ENCODE measurements at regions not wholly inside any gene's neighbourhood (a gene's known extent, or its start where the extent isn't known, plus 50 kb on each side); places are given as distances from the start of the nearest gene placed in this dataset.

DNA sequence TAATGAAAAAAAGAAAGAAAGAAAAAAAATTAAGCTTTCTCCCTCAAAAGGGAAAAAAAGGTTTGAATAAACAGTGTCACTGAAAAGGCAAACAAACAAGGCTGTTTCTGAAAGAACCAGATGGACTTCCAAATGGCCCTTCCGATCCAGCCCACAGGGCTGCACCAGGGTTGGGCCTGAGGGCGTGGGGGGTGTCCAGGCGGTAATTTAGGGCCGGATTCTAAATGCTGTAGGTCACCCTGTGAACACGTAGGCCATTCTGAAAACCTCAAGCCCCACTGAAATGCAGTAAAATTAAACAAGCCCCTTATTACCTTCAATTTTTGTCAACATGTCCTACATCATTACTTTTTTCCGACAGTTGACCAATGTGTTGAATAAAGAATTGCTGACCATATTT is 132.1 kb downstream of the HSD17B3 start:
- DNase-seq (no peak), ATAC-seq (ENCODE audit: low FRiP score in 2 of 2) (no peak)
- Histone ChIP-seq H3K27ac (peak overlapping the region in 1 of 4 donors; percentile 5), H3K9me3 (no peaks in the 10 kb centered on the region), H3K4me3 (no peak overlapping the region), H3K36me3 (no peaks in the 10 kb centered on the region), H3K27me3 (no peaks in the 10 kb centered on the region), H3K4me1 (peaks cover 0 to 11% (median 4%) of the 10 kb centered on the region in 4 donors)
- WGBS, 2 donors, result 74 to 75% methylated on average over 6 of the region's 6 CpGs
- TF ChIP-seq EP300 (IDR thresholded peaks at IDR 0.05) (no peak), POLR2A (IDR thresholded peaks at IDR 0.05) (no peak), POLR2AphosphoS5 (IDR thresholded peaks at IDR 0.05) (no peak)
- TF ChIP-seq, protein P1, sequence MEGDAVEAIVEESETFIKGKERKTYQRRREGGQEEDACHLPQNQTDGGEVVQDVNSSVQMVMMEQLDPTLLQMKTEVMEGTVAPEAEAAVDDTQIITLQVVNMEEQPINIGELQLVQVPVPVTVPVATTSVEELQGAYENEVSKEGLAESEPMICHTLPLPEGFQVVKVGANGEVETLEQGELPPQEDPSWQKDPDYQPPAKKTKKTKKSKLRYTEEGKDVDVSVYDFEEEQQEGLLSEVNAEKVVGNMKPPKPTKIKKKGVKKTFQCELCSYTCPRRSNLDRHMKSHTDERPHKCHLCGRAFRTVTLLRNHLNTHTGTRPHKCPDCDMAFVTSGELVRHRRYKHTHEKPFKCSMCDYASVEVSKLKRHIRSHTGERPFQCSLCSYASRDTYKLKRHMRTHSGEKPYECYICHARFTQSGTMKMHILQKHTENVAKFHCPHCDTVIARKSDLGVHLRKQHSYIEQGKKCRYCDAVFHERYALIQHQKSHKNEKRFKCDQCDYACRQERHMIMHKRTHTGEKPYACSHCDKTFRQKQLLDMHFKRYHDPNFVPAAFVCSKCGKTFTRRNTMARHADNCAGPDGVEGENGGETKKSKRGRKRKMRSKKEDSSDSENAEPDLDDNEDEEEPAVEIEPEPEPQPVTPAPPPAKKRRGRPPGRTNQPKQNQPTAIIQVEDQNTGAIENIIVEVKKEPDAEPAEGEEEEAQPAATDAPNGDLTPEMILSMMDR (IDR thresholded peaks at IDR 0.05), result no peak

DNA sequence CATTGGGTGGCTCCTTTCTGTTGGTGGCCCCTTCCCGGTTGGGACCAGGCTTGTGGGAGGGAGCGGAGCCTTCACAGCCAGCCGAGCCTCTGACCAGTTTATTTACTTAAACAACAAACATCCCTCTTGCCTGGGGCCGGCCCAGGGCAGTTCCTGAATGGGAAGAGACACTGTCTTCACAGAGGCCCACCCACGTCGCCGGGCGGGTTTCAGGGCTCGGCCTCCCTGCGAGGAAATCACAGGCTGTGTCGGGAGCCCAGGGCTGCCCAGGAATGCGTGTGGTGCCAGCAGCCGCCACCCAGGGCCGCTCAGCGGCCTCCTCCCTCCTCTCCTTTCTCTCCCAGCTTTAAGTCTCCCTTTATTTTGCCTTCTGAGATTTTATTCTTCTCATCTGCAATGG is 132.5 kb downstream of the HSD17B3 start:
- H3K4me3 ChIP-seq, result no peak overlapping the region
- no peaks in the 10 kb centered on the region for H3K36me3 ChIP-seq
- H3K9me3 ChIP-seq, result no peaks in the 10 kb centered on the region
- H3K4me1 ChIP-seq, result peaks cover 0 to 11% (median 4%) of the 10 kb centered on the region in 4 donors
- peak; percentile 28 to 34 for ATAC-seq (ENCODE audit: low FRiP score in 2 of 2)
- TF ChIP-seq, protein P1 (IDR thresholded peaks at IDR 0.05), result no peak
- TF ChIP-seq POLR2AphosphoS5 (IDR thresholded peaks at IDR 0.05) (peak in 1 of 2 donors; percentile 41), POLR2A (IDR thresholded peaks at IDR 0.05) (no peak)
- no peaks in the 10 kb centered on the region for H3K27me3 ChIP-seq
- 56 to 59% methylated on average over 10 to 11 of the region's 15 CpGs for WGBS, 2 donors
- DNase-seq, result peak in 1 of 2 donors; percentile 80
- peak overlapping the region in 2 of 4 donors; percentile 5 to 53 for H3K27ac ChIP-seq

DNA sequence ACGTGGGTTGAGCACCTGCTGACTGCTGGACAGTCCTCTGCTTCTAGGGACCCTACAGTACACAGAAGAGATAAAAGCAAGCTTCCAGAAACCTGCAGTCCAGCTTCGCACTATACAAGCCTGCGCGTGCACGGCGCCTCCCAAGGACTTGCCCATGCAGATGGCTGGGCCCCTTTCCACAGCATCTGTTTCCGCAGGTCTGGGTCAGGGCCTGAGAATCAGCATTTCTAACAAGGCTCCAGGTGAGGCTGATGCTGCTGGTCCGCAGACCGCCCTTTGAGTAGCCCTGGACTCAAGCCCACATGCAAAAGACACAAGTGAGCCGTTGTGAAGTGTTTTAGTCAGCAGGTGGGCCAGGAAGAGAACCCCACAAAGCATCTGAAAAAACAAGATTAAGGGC is 133.1 kb downstream of the HSD17B3 start:
- ATAC-seq (ENCODE audit: low FRiP score in 2 of 2), result no peak
- DNase-seq, result peak in 1 of 2 donors; percentile 52
- Histone ChIP-seq H3K27ac (peak overlapping the region in 2 of 4 donors; percentile 5 to 53), H3K36me3 (no peaks in the 10 kb centered on the region), H3K4me3 (no peak overlapping the region), H3K27me3 (no peaks in the 10 kb centered on the region), H3K4me1 (peaks cover 0 to 11% (median 4%) of the 10 kb centered on the region in 4 donors), H3K9me3 (no peaks in the 10 kb centered on the region)
- TF ChIP-seq, protein P1 (IDR thresholded peaks at IDR 0.05), result no peak
- no peak for TF ChIP-seq POLR2A (IDR thresholded peaks at IDR 0.05)
- TF ChIP-seq EP300 (IDR thresholded peaks at IDR 0.05), result no peak
- TF ChIP-seq POLR2AphosphoS5 (IDR thresholded peaks at IDR 0.05), result no peak
- 86 to 91% methylated on average over 5 to 10 of the region's 10 CpGs for WGBS, 2 donors

DNA sequence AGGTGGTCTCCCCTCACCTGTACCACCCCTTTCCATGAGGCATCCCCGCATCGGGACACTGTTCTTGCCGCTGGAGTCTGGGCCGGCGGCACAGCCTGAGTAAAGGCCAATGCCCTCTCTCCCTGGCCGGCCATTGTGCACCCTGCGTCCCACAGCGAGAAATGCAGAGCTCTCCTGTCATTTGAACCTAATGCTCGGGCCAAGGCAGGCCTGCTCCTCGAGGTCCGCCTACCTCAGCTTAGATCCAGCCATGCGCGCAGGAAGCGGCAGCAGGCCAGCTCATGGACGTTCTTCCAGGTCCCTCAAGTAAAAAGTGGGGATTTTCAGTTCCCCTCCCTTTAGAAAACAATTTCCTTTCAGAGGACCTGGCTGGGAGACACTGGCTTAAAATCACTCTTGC is 135.0 kb downstream of the HSD17B3 start:
- DNase-seq, result peak in 1 of 2 donors; percentile 50

DNA sequence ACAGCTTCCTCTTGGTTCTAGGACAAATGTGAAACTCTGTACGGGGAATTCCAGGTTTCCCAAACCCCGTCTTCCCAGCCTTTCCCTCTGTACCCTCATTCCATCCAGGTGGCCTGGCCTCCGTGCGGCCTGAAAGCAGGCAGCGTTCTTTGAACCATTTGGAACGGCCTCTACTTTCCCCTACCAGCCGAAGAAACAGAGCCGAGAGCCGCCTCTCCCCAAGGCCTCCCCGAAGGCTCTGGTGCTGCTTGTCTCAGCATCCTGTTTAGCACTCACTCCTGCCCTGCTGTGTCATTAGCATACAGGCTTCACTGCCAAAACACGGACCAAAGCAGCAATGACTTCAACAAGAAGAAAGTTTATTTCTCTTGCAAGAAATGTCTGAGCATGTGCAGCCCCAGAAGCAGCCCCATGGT is 137.7 kb downstream of the HSD17B3 start:
- no peaks in the 10 kb centered on the region for H3K27me3 ChIP-seq
- H3K4me1 ChIP-seq, result peaks cover 0 to 5% (median 2%) of the 10 kb centered on the region in 4 donors
- DNase-seq, result no peak
- H3K36me3 ChIP-seq, result no peaks in the 10 kb centered on the region
- 88% methylated on average over 11 of the region's 11 CpGs for WGBS, 2 donors
- no peak overlapping the region for H3K4me3 ChIP-seq
- H3K9me3 ChIP-seq, result no peaks in the 10 kb centered on the region
- no peak overlapping the region for H3K27ac ChIP-seq
- TF ChIP-seq, protein P1 (IDR thresholded peaks at IDR 0.05), result no peak
- TF ChIP-seq POLR2AphosphoS5 (IDR thresholded peaks at IDR 0.05), result no peak
- TF ChIP-seq POLR2A (IDR thresholded peaks at IDR 0.05), result no peak
- TF ChIP-seq EP300 (IDR thresholded peaks at IDR 0.05), result no peak
- ATAC-seq (ENCODE audit: low FRiP score in 2 of 2), result no peak

More for the DNA sequence above, 135.0 kb downstream of the HSD17B3 start:
- H3K27ac ChIP-seq, result no peak overlapping the region
- WGBS, 2 donors, result 95 to 96% methylated on average over 15 of the region's 15 CpGs
- H3K4me1 ChIP-seq, result peaks cover 0 to 11% (median 4%) of the 10 kb centered on the region in 4 donors
- H3K4me3 ChIP-seq, result no peak overlapping the region
- H3K9me3 ChIP-seq, result no peaks in the 10 kb centered on the region
- no peaks in the 10 kb centered on the region for H3K36me3 ChIP-seq
- no peak for ATAC-seq (ENCODE audit: low FRiP score in 2 of 2)
- H3K27me3 ChIP-seq, result no peaks in the 10 kb centered on the region
- no peak for TF ChIP-seq EP300 (IDR thresholded peaks at IDR 0.05)
